Tibial nerve (tissue), 4 donors: ENCODE measurements at regions not wholly inside any gene's neighbourhood (a gene's known extent, or its start where the extent isn't known, plus 50 kb on each side); places are given as distances from the start of the nearest gene placed in this dataset.

ENCODE experiments used
- DNase-seq, 2 donors: peaks; one replicate each; pipeline ENCODE4 v3.0.0-alpha.2; 2019; ENCODE audit warnings: low spot score in 2 of 2
- H3K27ac ChIP-seq, 4 donors: fragments of 200-600 bp; sonication (generic) in 3 of 4; one replicate each; pipeline ENCODE4 v1.5.1; 2017 to 2019; ENCODE audit warnings: mild to moderate bottlenecking in 1 of 4
- H3K27me3 ChIP-seq, 2 donors: fragments of 200-600 bp; sonication (generic) in 1 of 2; one replicate each; pipeline versions ENCODE4 v1.5.1 to v1.6.0; 2017 to 2019
- H3K36me3 ChIP-seq, 3 donors: fragments of 200-600 bp; sonication (generic); one replicate each; pipeline ENCODE4 v1.5.1; 2018 to 2019
- H3K4me1 ChIP-seq, 4 donors: fragments of 200-600 bp; sonication (generic) in 3 of 4; one replicate each; pipeline ENCODE4 v1.5.1; 2017 to 2019
- H3K4me3 ChIP-seq, 4 donors: fragments of 200-600 bp; sonication (generic) in 3 of 4; one replicate each; pipeline ENCODE4 v1.5.1; 2017 to 2019; ENCODE audit warnings: mild to moderate bottlenecking in 1 of 4, moderate library complexity in 1 of 4
- H3K9me3 ChIP-seq, 4 donors: fragments of 200-600 bp; sonication (generic) in 3 of 4; one replicate each; pipeline ENCODE4 v1.5.1; 2017 to 2019
- CTCF ChIP-seq, 5 experiments: fragments of 200-600 bp in 3 of 5; fragments of 450-650 bp in 2 of 5; sonication (generic) in 3 of 5; IDR thresholded peaks; one replicate each; pipeline ENCODE4 v1.5.1; 2016 to 2019; ENCODE audit warnings: antibody characterized with exemption in 5 of 5, mild to moderate bottlenecking in 3 of 5, moderate library complexity in 2 of 5
- EP300 ChIP-seq, 2 donors: sonication (generic); formaldehyde crosslinking; IDR thresholded peaks; one replicate each; pipeline ENCODE4 v1.6.1; 2017; ENCODE audit warnings: antibody characterized with exemption in 2 of 2, mild to moderate bottlenecking in 1 of 2
- POLR2A ChIP-seq, 2 donors: fragments of 450-650 bp; IDR thresholded peaks; one replicate each; pipeline ENCODE4 v1.6.1; 2017; ENCODE audit warnings: antibody characterized with exemption in 2 of 2, mild to moderate bottlenecking in 2 of 2, moderate library complexity in 2 of 2
- WGBS, 2 donors: methylation state at CpG; one replicate each; pipeline ENCODE4 v1.1.5; 2018; 5-methylcytosine and 5-hydroxymethylcytosine counted together

GRCh38 chr7:41910940-41911600 lies 208.2 kb upstream of the INHBA start:
- H3K4me3 ChIP-seq = no peak overlapping the region
- no peak for TF ChIP-seq POLR2A (IDR thresholded peaks at IDR 0.05)
- TF ChIP-seq EP300 (IDR thresholded peaks at IDR 0.05) = no peak
- TF ChIP-seq CTCF (IDR thresholded peaks at IDR 0.05) = no peak
- H3K9me3 ChIP-seq = no peaks in the 10 kb centered on the region
- peaks cover 0 to 6% (median 0%) of the 10 kb centered on the region in 4 donors for H3K4me1 ChIP-seq
- H3K27ac ChIP-seq = no peak overlapping the region
- no peaks in the 10 kb centered on the region for H3K27me3 ChIP-seq
- H3K36me3 ChIP-seq = no peaks in the 10 kb centered on the region
- WGBS, 2 donors = 63 to 65% methylated on average over 3 of the region's 3 CpGs
- DNase-seq = no peak

DNA sequence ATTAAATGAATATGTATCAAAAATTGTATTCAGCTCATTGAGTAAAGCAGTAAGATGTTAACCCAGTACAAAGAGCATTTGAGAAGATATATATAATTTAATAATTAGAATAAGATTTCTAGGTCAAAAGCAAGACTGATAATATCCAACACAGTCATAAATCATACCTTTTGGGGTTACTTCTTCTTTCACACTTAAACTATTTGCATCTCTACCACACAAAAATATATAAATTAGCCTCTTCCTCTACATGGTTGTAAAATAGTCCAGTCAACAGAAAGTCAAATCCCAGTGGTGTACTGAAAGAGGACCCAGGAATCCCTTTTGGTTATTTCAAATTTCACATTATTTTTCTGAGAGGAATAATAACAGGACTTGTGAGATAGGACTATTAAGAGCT lies 204.6 kb upstream of the INHBA start:
- Histone ChIP-seq H3K27ac (no peak overlapping the region), H3K36me3 (no peaks in the 10 kb centered on the region), H3K4me1 (no peaks in the 10 kb centered on the region), H3K4me3 (no peak overlapping the region), H3K9me3 (no peaks in the 10 kb centered on the region), H3K27me3 (no peaks in the 10 kb centered on the region)
- no peak for TF ChIP-seq POLR2A (IDR thresholded peaks at IDR 0.05)
- TF ChIP-seq CTCF (IDR thresholded peaks at IDR 0.05) = no peak
- TF ChIP-seq EP300 (IDR thresholded peaks at IDR 0.05) = no peak
- DNase-seq = no peak

- no peak for DNase-seq
- no peak overlapping the region for H3K27ac ChIP-seq
- peaks cover 0 to 2% (median 0%) of the 10 kb centered on the region in 4 donors for H3K4me1 ChIP-seq
- H3K4me3 ChIP-seq = no peak overlapping the region
- WGBS, 2 donors = 54% methylated on average over 2 of the region's 2 CpGs
- no peaks in the 10 kb centered on the region for H3K27me3 ChIP-seq
- H3K9me3 ChIP-seq = no peaks in the 10 kb centered on the region
- TF ChIP-seq POLR2A (IDR thresholded peaks at IDR 0.05) (no peak), EP300 (IDR thresholded peaks at IDR 0.05) (no peak), CTCF (IDR thresholded peaks at IDR 0.05) (no peak)
- no peaks in the 10 kb centered on the region for H3K36me3 ChIP-seq
These were observed 197.6 kb upstream of the INHBA start for GRCh38 chr7:41900532-41900931.

DNA sequence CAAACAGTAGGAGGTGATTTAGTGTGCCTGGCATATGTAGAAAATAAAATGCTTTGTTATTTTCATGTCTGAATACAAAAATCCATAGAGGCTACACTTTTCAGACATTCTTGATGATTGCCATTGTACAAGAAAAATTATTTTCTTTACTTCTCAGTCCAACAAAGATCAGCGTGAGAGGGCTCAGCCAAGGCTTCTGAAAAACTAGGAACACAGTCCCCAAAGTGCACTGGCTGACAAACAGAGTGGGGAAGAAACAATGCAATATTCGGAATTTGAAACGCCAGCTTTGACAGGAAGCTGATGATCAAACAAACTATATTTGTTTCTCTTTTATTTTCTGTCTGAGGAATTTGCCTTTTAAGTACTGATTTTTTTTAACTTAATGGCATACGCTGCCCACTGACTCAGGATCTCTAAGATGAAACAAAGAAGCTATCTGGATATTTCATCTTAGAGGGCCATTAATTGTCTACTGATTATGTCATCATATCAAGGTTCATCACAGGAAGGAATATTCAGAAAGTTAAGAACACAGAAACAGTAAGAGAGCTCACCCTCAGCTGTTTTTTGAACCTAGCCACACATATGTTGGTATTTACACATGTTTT lies 197.0 kb upstream of the INHBA start:
- Histone ChIP-seq H3K36me3 (no peaks in the 10 kb centered on the region), H3K27me3 (no peaks in the 10 kb centered on the region), H3K4me1 (peaks cover 0 to 2% (median 0%) of the 10 kb centered on the region in 4 donors), H3K4me3 (no peak overlapping the region), H3K27ac (no peak overlapping the region), H3K9me3 (no peaks in the 10 kb centered on the region)
- TF ChIP-seq CTCF (IDR thresholded peaks at IDR 0.05) (no peak), POLR2A (IDR thresholded peaks at IDR 0.05) (no peak), EP300 (IDR thresholded peaks at IDR 0.05) (no peak)
- DNase-seq = no peak
- 25 to 43% methylated on average over 4 of the region's 4 CpGs for WGBS, 2 donors

GRCh38 chr7:41893656-41894055 lies 190.8 kb upstream of the INHBA start:
- no peaks in the 10 kb centered on the region for H3K27me3 ChIP-seq
- TF ChIP-seq CTCF (IDR thresholded peaks at IDR 0.05) (no peak), POLR2A (IDR thresholded peaks at IDR 0.05) (no peak), EP300 (IDR thresholded peaks at IDR 0.05) (no peak)
- H3K27ac ChIP-seq = no peak overlapping the region
- no peaks in the 10 kb centered on the region for H3K9me3 ChIP-seq
- H3K4me1 ChIP-seq = peaks cover 0 to 16% (median 0%) of the 10 kb centered on the region in 4 donors
- 54 to 77% methylated on average over 2 of the region's 2 CpGs for WGBS, 2 donors
- no peak overlapping the region for H3K4me3 ChIP-seq
- H3K36me3 ChIP-seq = no peaks in the 10 kb centered on the region
- no peak for DNase-seq
